ENCODE measurements at regions not wholly inside any gene's neighbourhood (a gene's known extent, or its start where the extent isn't known, plus 50 kb on each side); places are given as distances from the start of the nearest gene placed in this dataset.

- Histone ChIP-seq H3K4me3 (no peak overlapping the region), H3K36me3 (no peaks in the 10 kb centered on the region), H3K27ac (no peak overlapping the region), H3K4me1 (replicated peaks) (no peaks in the 10 kb centered on the region), H3K27me3 (replicated peaks; ENCODE audit: insufficient read depth) (no peaks in the 10 kb centered on the region), H3K9me3 (no peaks in the 10 kb centered on the region)
- intact Hi-C loops (cut with DNase I), result no loop called here
- DNase-seq (ENCODE audit: low spot score), result no peak
- TF ChIP-seq POLR2AphosphoS5 (IDR thresholded peaks at IDR 0.05) (no peak), POLR2A (IDR thresholded peaks at IDR 0.05) (no peak)
- TF ChIP-seq, protein P1, sequence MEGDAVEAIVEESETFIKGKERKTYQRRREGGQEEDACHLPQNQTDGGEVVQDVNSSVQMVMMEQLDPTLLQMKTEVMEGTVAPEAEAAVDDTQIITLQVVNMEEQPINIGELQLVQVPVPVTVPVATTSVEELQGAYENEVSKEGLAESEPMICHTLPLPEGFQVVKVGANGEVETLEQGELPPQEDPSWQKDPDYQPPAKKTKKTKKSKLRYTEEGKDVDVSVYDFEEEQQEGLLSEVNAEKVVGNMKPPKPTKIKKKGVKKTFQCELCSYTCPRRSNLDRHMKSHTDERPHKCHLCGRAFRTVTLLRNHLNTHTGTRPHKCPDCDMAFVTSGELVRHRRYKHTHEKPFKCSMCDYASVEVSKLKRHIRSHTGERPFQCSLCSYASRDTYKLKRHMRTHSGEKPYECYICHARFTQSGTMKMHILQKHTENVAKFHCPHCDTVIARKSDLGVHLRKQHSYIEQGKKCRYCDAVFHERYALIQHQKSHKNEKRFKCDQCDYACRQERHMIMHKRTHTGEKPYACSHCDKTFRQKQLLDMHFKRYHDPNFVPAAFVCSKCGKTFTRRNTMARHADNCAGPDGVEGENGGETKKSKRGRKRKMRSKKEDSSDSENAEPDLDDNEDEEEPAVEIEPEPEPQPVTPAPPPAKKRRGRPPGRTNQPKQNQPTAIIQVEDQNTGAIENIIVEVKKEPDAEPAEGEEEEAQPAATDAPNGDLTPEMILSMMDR (IDR thresholded peaks at IDR 0.05), result no peak
Observed at GRCh38 chr3:150278195-150278594, 129.9 kb upstream of the TSC22D2 start.

GRCh38 chr3:150277444-150277843 lies 130.7 kb upstream of the TSC22D2 start:
- H3K27ac ChIP-seq, result no peak overlapping the region
- H3K27me3 ChIP-seq (replicated peaks; ENCODE audit: insufficient read depth), result no peaks in the 10 kb centered on the region
- no peak overlapping the region for H3K4me3 ChIP-seq
- DNase-seq (ENCODE audit: low spot score), result no peak
- TF ChIP-seq, protein P1 (IDR thresholded peaks at IDR 0.05), result no peak
- TF ChIP-seq POLR2A (IDR thresholded peaks at IDR 0.05) (no peak), POLR2AphosphoS5 (IDR thresholded peaks at IDR 0.05) (no peak)
- no peaks in the 10 kb centered on the region for H3K36me3 ChIP-seq
- intact Hi-C loops (cut with DNase I), result no loop called here
- no peaks in the 10 kb centered on the region for H3K9me3 ChIP-seq
- H3K4me1 ChIP-seq (replicated peaks), result no peaks in the 10 kb centered on the region

- H3K4me1 ChIP-seq (replicated peaks), result no peaks in the 10 kb centered on the region
- TF ChIP-seq POLR2A (IDR thresholded peaks at IDR 0.05), result no peak
- no peak for TF ChIP-seq POLR2AphosphoS5 (IDR thresholded peaks at IDR 0.05)
- WGBS, result 62% methylated on average over 3 of the region's 3 CpGs
- intact Hi-C loops (cut with DNase I), result no loop called here
- H3K4me3 ChIP-seq, result no peak overlapping the region
- no peak overlapping the region for H3K27ac ChIP-seq
- no peaks in the 10 kb centered on the region for H3K27me3 ChIP-seq (replicated peaks; ENCODE audit: insufficient read depth)
- no peaks in the 10 kb centered on the region for H3K36me3 ChIP-seq
- DNase-seq (ENCODE audit: low spot score), result no peak
- H3K9me3 ChIP-seq, result no peaks in the 10 kb centered on the region
Observed at GRCh38 chr3:150275941-150276340, 132.2 kb upstream of the TSC22D2 start.

GRCh38 chr3:150274372-150274771 lies 133.7 kb upstream of the TSC22D2 start:
- Histone ChIP-seq H3K27me3 (replicated peaks; ENCODE audit: insufficient read depth) (no peaks in the 10 kb centered on the region), H3K9me3 (no peaks in the 10 kb centered on the region), H3K4me1 (replicated peaks) (no peaks in the 10 kb centered on the region), H3K4me3 (no peak overlapping the region), H3K36me3 (no peaks in the 10 kb centered on the region), H3K27ac (no peak overlapping the region)
- WGBS, result 74% methylated on average over 3 of the region's 3 CpGs
- intact Hi-C loops (cut with DNase I), result no loop called here
- TF ChIP-seq, protein P1 (IDR thresholded peaks at IDR 0.05), result no peak
- no peak for TF ChIP-seq POLR2A (IDR thresholded peaks at IDR 0.05)
- no peak for TF ChIP-seq POLR2AphosphoS5 (IDR thresholded peaks at IDR 0.05)
- no peak for DNase-seq (ENCODE audit: low spot score)

DNA sequence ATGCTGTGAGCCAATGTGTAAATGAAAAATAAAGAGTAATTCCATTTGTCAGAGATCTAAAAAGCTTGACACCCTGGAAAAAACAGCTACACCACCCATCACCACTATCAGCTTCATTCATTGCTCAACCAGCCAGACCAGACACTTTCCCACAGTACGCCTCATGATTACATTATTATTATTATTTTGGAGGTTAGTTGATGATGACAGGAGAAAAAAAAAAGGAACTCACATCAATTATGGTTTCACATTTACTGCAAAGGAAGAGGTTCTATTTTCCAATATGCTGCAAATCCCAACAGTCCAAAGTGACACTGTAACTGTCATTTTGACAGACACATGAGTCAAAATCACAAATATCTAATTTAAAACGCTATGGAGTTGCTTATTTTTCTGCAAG lies 134.7 kb upstream of the TSC22D2 start:
- Histone ChIP-seq H3K9me3 (no peaks in the 10 kb centered on the region), H3K4me3 (no peak overlapping the region), H3K27ac (no peak overlapping the region), H3K27me3 (replicated peaks; ENCODE audit: insufficient read depth) (no peaks in the 10 kb centered on the region), H3K36me3 (no peaks in the 10 kb centered on the region), H3K4me1 (replicated peaks) (no peaks in the 10 kb centered on the region)
- 75% methylated on average over 2 of the region's 2 CpGs for WGBS
- no peak for TF ChIP-seq POLR2A (IDR thresholded peaks at IDR 0.05)
- no peak for TF ChIP-seq POLR2AphosphoS5 (IDR thresholded peaks at IDR 0.05)
- no peak for DNase-seq (ENCODE audit: low spot score)
- intact Hi-C loops (cut with DNase I), result no loop called here

DNA sequence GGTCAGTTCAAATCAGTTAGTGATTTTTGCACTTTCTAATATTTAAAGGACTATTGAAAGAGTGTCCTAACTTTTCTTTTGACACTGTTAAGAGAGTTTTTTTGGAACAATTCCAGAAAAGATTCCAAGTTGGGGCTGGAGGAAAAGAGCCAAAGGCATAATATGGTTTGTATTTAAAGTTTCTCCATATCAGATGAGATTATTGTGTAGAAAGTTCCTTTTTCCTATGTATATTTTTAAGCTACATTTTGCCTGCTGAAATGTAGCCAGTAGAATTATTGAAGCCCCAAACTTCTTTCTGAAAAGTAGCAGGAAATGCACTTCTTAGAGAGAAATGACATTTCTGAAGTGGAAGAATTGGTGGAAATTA lies 136.5 kb upstream of the TSC22D2 start:
- H3K27ac ChIP-seq, result no peak overlapping the region
- TF ChIP-seq POLR2AphosphoS5 (IDR thresholded peaks at IDR 0.05), result no peak
- TF ChIP-seq, protein P1 (IDR thresholded peaks at IDR 0.05), result no peak
- no peaks in the 10 kb centered on the region for H3K9me3 ChIP-seq
- intact Hi-C loops (cut with DNase I), result no loop called here
- no peak for DNase-seq (ENCODE audit: low spot score)
- no peaks in the 10 kb centered on the region for H3K4me1 ChIP-seq (replicated peaks)
- H3K4me3 ChIP-seq, result no peak overlapping the region
- no peaks in the 10 kb centered on the region for H3K27me3 ChIP-seq (replicated peaks; ENCODE audit: insufficient read depth)
- H3K36me3 ChIP-seq, result no peaks in the 10 kb centered on the region
